ENCODE measurements at regions not wholly inside any gene's neighbourhood (a gene's known extent, or its start where the extent isn't known, plus 50 kb on each side); places are given as distances from the start of the nearest gene placed in this dataset.

- no peak for DNase-seq (ENCODE audit: low spot score)
Measured at GRCh38 chr5:36355516-36355915, 53.8 kb upstream of the RANBP3L start.

DNA sequence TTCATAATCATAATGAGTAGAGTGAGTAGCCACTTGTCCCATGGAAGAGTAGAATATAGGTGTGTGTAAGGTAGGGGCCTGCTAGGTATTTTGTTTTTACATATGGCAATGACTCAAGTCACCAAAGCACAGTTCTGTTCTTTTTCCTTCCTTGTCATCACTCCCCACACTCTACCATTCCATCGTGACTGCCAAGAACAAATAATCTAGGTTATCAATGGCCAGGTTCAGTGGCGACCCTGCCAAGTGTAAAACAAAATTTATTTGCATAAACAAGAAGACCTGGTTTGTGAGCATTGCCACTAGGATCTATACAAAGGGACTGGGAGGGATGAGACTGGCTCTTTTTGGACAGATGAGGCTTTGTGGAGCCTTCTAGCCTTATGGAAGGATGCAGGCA is 55.2 kb upstream of the RANBP3L start:
- no peak for DNase-seq (ENCODE audit: low spot score)

- DNase-seq (ENCODE audit: low spot score): no peak
Measured at GRCh38 chr5:36357391-36357975, 55.8 kb upstream of the RANBP3L start.

GRCh38 chr5:36359267-36359666 is 57.6 kb upstream of the RANBP3L start:
- DNase-seq (ENCODE audit: low spot score): no peak

GRCh38 chr5:36360307-36360706 is 58.6 kb upstream of the RANBP3L start:
- DNase-seq (ENCODE audit: low spot score): no peak

DNA sequence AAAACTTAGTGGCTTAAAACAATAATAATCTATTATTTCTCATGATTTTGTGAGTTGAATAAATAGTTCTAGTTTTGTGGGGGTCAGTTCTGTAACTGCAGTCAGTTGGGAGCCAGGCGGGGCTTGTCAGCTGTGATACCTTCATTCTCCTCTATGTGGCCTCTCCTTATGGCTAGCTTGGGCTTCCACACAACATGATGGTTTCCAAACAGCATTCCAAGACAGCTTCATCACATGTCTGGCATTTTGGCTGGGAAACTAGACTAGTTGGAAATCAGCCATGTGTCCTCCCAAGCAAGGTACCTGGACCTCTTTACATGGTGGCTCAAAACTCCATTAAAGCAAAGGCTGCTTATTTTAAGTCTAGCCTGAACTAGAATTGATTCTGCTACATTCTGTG is 61.4 kb upstream of the RANBP3L start:
- no peak for DNase-seq (ENCODE audit: low spot score)

GRCh38 chr5:36363744-36364143 is 62.0 kb upstream of the RANBP3L start:
- DNase-seq (ENCODE audit: low spot score): no peak

DNA sequence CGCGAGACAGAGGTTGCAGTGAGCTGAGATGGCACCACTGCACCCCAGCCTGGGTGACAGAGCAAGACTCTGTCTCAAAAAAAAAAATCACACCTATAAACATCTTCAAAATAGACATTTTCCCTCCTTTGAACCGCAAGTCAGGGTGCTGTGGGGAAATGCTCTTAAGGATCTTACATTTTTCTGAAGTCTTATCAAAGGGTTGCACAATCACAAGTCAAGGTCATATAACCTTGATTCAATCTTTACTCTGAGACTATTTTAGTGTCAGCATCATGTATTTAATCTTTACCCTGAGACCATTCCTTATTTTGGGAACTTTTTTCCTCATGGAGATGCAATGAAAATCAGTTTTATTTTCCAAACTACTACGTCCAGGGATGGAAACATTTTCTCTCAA is 62.8 kb upstream of the RANBP3L start:
- no peak for DNase-seq (ENCODE audit: low spot score)

GRCh38 chr5:36365896-36366295 is 64.2 kb upstream of the RANBP3L start:
- no peak for DNase-seq (ENCODE audit: low spot score)

DNA sequence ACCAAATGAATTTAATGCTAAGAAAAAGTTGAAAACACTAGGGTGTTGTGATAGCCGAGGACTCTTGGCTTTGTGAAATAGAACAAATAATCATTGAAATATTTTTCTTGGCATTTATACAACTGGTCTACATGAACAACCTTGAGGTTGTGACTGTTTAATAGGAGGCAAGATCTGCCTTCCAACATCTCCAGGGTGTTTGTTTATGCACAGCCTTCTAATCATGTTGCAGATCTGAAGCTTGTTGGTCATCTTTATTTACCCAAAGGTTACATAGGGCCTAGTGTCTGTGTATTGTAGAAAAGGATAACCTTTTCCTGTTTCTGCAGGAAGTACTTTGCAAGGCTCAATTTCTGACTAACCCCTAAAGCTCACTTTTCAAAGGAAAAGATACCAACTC is 65.2 kb upstream of the RANBP3L start:
- no peak for DNase-seq (ENCODE audit: low spot score)

- no peak for DNase-seq (ENCODE audit: low spot score)
Measured at GRCh38 chr5:36367524-36367923, 65.8 kb upstream of the RANBP3L start.

DNA sequence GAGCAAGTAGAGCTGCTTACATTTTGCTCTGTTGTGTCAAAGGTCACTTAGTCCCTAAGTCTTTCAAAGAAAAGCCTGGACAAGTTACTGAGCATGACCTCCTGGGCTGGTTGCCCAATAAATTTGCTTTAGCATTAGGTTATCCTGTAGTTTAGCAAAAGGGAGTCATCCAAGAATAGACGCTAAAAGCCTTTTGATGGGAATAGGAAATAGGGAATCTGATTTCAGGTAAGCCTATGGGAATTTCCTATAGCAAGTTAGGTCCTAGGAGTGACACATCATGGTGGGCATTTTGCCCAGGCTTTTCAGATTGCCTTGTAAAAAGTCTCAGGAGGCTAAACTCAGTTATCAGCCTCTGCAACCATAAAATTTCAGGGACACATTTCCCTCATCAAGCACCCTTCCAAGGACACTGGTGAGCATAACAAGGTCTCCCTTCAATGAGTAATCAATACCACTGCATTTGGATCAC is 67.6 kb upstream of the RANBP3L start:
- no peak for DNase-seq (ENCODE audit: low spot score)

- no peak for DNase-seq (ENCODE audit: low spot score)
Measured at GRCh38 chr5:36370073-36370472, 68.4 kb upstream of the RANBP3L start.

DNA sequence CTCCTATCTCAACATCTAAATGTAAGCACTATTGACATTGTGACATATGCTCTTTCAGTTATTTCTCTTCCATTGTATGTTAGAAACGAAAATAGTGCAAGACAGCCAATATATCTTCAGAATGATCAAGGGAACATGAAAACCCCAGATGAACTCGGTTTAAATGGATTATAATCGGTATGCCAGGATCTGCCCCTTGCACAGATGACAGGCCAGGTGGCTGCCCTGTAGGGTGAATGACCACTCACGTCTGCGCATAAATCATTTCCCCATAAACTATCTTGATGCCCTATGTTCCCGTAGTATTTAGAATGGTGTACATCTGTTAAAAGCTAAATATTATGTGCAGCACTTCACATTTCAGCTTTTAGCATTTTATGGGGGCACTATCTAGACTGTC is 69.7 kb upstream of the RANBP3L start:
- no peak for DNase-seq (ENCODE audit: low spot score)

DNA sequence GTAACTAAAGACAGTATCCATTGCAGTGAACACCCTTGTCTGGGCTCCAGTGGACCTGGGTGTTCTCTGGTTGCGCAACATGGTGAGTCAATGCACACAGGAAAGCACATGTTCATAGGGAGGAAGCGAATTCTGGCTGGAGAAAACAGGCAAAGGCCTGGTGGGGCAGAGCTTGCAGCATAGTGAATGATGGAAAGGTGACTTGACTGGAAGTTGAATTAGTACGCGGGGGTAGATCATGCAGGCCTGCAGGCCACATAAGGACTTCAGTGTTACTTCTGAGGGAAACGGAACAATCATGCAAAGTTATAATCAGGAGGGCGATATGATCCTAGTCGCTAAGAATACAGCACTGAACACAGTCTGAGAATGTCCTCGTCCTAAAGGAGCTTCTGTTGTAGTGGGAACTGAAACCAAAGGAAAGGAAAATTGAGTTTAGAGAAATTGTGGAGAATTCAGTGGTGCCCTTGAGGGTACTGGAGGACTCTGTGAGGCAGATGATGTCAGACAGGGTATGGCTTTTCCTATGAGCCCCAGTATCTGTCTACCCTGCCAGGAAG is 71.9 kb upstream of the RANBP3L start:
- DNase-seq (ENCODE audit: low spot score): no peak

DNA sequence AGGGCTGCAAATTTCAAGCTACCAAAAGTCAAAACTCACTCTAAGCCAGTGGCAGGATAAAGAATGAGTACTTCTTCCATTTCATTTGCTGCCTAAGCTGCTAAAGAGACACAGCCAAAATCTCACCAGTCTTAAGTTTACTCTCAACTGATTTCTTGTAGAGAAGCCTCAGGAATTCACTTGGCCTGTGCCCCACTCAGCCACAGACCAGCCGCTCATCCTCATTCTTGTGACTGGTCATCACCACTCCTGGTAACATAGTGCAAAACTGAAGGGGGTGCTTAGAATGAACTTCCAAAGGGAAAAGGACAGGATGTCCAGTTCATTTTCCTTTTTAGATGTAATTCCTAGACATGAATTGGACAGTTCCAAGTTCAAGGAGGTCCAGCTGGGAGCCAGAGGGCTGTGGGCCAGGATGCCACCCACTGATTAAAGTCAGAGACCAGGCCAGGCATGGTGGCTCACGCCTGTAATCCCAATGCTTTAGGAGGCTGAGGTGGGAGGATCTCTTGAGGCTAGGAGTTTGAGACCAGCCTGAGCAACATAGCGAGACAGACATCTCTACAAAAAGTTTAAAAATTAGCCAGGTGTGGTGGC is 72.7 kb upstream of the RANBP3L start:
- no peak for DNase-seq (ENCODE audit: low spot score)

DNA sequence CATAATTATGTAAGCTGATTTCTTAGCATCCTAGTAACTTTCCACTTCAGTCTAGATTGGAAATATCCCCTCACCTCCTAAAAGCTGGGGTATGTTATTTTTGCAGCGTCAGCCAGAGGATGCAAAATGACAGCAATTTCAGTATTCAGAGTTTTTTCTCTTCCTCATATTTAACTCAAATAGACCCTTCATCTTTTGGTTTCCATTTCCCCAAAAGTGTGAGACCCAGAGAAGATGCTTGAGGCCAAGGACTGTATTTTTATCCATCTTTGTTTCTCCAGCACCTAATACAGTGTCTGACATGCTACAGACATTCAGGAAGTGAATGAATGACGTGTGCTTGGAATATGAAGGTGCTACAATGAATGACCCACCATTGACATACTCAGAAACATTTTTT is 75.5 kb upstream of the RANBP3L start:
- DNase-seq (ENCODE audit: low spot score): no peak

DNA sequence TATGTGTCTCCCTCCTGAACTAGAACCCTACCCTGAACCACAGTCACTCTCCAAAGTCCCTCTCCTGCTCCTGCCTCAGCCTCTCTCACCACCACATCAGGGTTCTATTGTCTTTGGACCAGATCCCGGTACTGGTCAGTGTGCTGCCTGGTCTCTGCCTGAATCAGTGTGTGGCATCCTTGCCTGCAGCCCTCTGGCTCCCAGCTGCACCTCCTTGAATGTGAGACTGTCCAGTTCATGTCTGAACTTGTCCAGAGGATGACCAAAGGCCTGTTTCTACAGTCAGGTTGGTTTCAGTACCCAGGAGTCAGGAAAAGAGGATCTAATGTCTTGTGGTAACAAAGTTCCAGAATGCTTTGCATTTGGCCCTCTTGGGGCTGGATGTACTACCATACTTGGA is 76.8 kb upstream of the RANBP3L start:
- no peak for DNase-seq (ENCODE audit: low spot score)

DNA sequence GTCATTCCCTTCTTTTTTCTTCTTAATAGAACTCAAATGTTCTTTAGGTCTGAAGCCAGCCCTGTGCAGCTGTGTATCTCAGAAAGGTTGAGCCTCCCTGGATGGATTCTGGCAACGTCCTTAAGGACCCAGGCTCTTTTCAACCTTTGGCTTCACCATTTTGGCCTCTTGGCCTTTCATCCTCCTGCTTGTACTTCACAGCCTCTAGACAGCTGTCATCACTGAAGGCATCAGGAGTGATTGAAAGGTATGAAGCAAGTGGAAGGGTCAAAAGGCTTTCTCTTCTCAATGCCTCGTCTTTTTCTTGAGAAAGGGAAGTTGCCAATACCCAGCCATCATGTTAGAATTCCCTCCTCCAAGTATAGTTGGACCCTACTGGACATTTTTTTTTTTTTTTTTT is 81.2 kb upstream of the RANBP3L start:
- no peak for DNase-seq (ENCODE audit: low spot score)

DNA sequence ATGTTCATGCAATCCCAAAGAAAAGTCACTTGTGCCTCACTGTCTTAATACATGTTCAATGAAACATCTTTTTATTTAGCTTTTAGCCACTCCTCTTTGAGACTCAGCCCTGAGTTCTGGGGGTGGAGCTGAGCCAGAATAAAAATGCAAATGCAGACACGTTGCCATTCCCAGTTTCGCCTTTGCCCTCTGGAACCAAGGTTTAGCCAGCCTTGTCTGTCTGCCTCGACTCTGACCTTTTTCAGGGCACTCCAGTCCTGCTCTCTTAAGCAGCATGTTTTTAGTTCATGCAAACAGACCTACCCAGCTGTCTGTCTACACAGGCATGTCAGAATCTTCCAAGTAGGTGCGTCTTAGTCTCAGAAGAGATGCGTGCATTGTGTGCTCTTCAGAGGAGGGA is 82.2 kb upstream of the RANBP3L start:
- DNase-seq (ENCODE audit: low spot score): no peak

GRCh38 chr5:36384845-36385244 is 83.1 kb upstream of the RANBP3L start:
- no peak for DNase-seq (ENCODE audit: low spot score)

- DNase-seq (ENCODE audit: low spot score): no peak
Measured at GRCh38 chr5:36385495-36385894, 83.8 kb upstream of the RANBP3L start.

- DNase-seq (ENCODE audit: low spot score): no peak
Measured at GRCh38 chr5:36388288-36388687, 86.6 kb upstream of the RANBP3L start.

DNA sequence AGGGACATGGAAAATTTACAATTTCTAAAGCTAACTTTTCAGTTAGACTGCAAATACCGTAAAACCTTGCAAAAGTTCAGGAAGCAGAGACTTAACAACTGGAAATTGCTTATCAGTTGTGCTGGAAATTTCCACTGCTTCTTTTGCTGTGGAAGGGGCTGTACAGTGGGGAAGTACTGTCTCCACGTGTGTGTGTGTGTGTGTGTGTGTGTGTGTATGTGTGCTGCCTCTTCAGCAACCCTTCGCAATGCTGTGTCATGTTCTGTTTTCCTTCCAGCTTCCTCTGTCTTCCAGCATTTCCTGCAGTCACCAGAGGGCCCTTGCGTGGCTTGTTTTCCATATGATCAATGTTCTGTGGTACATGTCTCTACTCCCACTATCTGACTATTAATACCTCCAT is 87.5 kb upstream of the RANBP3L start:
- no peak for DNase-seq (ENCODE audit: low spot score)

Data from germinal center (tissue), 1 donor.